ENCODE measurements at regions not wholly inside any gene's neighbourhood (a gene's known extent, or its start where the extent isn't known, plus 50 kb on each side); places are given as distances from the start of the nearest gene placed in this dataset.

GRCh38 chr2:128775217-128775913, 456.7 kb upstream of the HS6ST1 start:
- Histone ChIP-seq H4K20me1 (no peaks in the 10 kb centered on the region), H3K4me3 (no peak overlapping the region), H3K4me2 (no peak overlapping the region), H3K9ac (no peak overlapping the region), H3K27ac (no peak overlapping the region), H3K9me3 (no peaks in the 10 kb centered on the region), H3K36me3 (no peaks in the 10 kb centered on the region), H3K27me3 (no peaks in the 10 kb centered on the region), H3K4me1 (peaks cover 12% of the 10 kb centered on the region; the same call in 1 of the 2 replicates)
- TF ChIP-seq Cebpa-rat (IDR thresholded peaks at IDR 0.05) = no peak

- no peak overlapping the region for H3K4me2 ChIP-seq
- no peaks in the 10 kb centered on the region for H3K27me3 ChIP-seq
- no peak for TF ChIP-seq Cebpa-rat (IDR thresholded peaks at IDR 0.05)
- no peaks in the 10 kb centered on the region for H4K20me1 ChIP-seq
- H3K4me1 ChIP-seq = peaks cover 13% of the 10 kb centered on the region; the same call in 1 of the 2 replicates
- H3K36me3 ChIP-seq = no peaks in the 10 kb centered on the region
- no peak overlapping the region for H3K4me3 ChIP-seq
- H3K9me3 ChIP-seq = no peaks in the 10 kb centered on the region
- H3K27ac ChIP-seq = no peak overlapping the region
- no peak overlapping the region for H3K9ac ChIP-seq
These were observed 457.2 kb upstream of the HS6ST1 start for GRCh38 chr2:128775914-128776285.

GRCh38 chr2:128776461-128777195, 458.0 kb upstream of the HS6ST1 start:
- no peak overlapping the region for H3K27ac ChIP-seq
- H3K4me2 ChIP-seq = no peak overlapping the region
- no peaks in the 10 kb centered on the region for H3K27me3 ChIP-seq
- H4K20me1 ChIP-seq = no peaks in the 10 kb centered on the region
- no peak for TF ChIP-seq Cebpa-rat (IDR thresholded peaks at IDR 0.05)
- 0 out of 2 replicates have a peak, but pooled peaks cover 8% of the 10 kb centered on the region for H3K4me1 ChIP-seq
- H3K36me3 ChIP-seq = no peaks in the 10 kb centered on the region
- H3K9me3 ChIP-seq = no peaks in the 10 kb centered on the region
- no peak overlapping the region for H3K9ac ChIP-seq
- no peak overlapping the region for H3K4me3 ChIP-seq

- H3K36me3 ChIP-seq = no peaks in the 10 kb centered on the region
- no peak for TF ChIP-seq Cebpa-rat (IDR thresholded peaks at IDR 0.05)
- no peak overlapping the region for H3K27ac ChIP-seq
- no peak overlapping the region for H3K4me3 ChIP-seq
- H3K4me2 ChIP-seq = no peak overlapping the region
- H3K4me1 ChIP-seq = 0 out of 2 replicates have a peak, but pooled peaks cover 8% of the 10 kb centered on the region
- H3K9ac ChIP-seq = no peak overlapping the region
- H3K27me3 ChIP-seq = no peaks in the 10 kb centered on the region
- H4K20me1 ChIP-seq = no peaks in the 10 kb centered on the region
- H3K9me3 ChIP-seq = no peaks in the 10 kb centered on the region
These were observed 458.7 kb upstream of the HS6ST1 start for GRCh38 chr2:128777196-128778035.

- no peak overlapping the region for H3K4me2 ChIP-seq
- H3K9me3 ChIP-seq = no peaks in the 10 kb centered on the region
- no peak overlapping the region for H3K4me3 ChIP-seq
- TF ChIP-seq Cebpa-rat (IDR thresholded peaks at IDR 0.05) = no peak
- no peaks in the 10 kb centered on the region for H3K36me3 ChIP-seq
- H3K27ac ChIP-seq = no peak overlapping the region
- H4K20me1 ChIP-seq = no peaks in the 10 kb centered on the region
- no peak overlapping the region for H3K9ac ChIP-seq
- no peaks in the 10 kb centered on the region for H3K27me3 ChIP-seq
- H3K4me1 ChIP-seq = 0 out of 2 replicates have a peak, but pooled peaks cover 8% of the 10 kb centered on the region
These were observed 460.2 kb upstream of the HS6ST1 start for GRCh38 chr2:128778843-128779242.

- Histone ChIP-seq H3K27me3 (no peaks in the 10 kb centered on the region), H4K20me1 (no peaks in the 10 kb centered on the region), H3K27ac (no peak overlapping the region), H3K4me1 (0 out of 2 replicates have a peak, but pooled peaks cover 8% of the 10 kb centered on the region), H3K4me2 (no peak overlapping the region), H3K4me3 (no peak overlapping the region), H3K9me3 (no peaks in the 10 kb centered on the region), H3K9ac (no peak overlapping the region), H3K36me3 (no peaks in the 10 kb centered on the region)
- no peak for TF ChIP-seq Cebpa-rat (IDR thresholded peaks at IDR 0.05)
These were observed 460.8 kb upstream of the HS6ST1 start for GRCh38 chr2:128779301-128780095.

- H3K9me3 ChIP-seq = no peaks in the 10 kb centered on the region
- H3K27ac ChIP-seq = no peak overlapping the region
- H3K9ac ChIP-seq = no peak overlapping the region
- H4K20me1 ChIP-seq = no peaks in the 10 kb centered on the region
- TF ChIP-seq Cebpa-rat (IDR thresholded peaks at IDR 0.05) = no peak
- H3K27me3 ChIP-seq = no peaks in the 10 kb centered on the region
- peaks cover 16% of the 10 kb centered on the region for H3K4me1 ChIP-seq
- H3K4me2 ChIP-seq = no peak overlapping the region
- no peak overlapping the region for H3K4me3 ChIP-seq
- H3K36me3 ChIP-seq = no peaks in the 10 kb centered on the region
These were observed 461.9 kb upstream of the HS6ST1 start for GRCh38 chr2:128780434-128781080.

- Histone ChIP-seq H3K4me1 (peaks cover 22% of the 10 kb centered on the region), H3K27me3 (no peaks in the 10 kb centered on the region), H3K36me3 (no peaks in the 10 kb centered on the region), H3K27ac (no peak overlapping the region), H3K4me3 (no peak overlapping the region), H3K9me3 (no peaks in the 10 kb centered on the region), H4K20me1 (no peaks in the 10 kb centered on the region), H3K9ac (no peak overlapping the region), H3K4me2 (no peak overlapping the region)
- no peak for TF ChIP-seq Cebpa-rat (IDR thresholded peaks at IDR 0.05)
These were observed 462.5 kb upstream of the HS6ST1 start for GRCh38 chr2:128781166-128781565.

All from BLaER1 (cell line).